Gastrocnemius medialis (tissue), 4 donors: ENCODE measurements at regions not wholly inside any gene's neighbourhood (a gene's known extent, or its start where the extent isn't known, plus 50 kb on each side); places are given as distances from the start of the nearest gene placed in this dataset.

Experiments used
- ATAC-seq, 2 donors: fragments of 150-250 bp; one replicate each; pipeline ENCODE4 v1.9.1; 2016
- DNase-seq, 2 donors: peaks; one replicate each; pipeline ENCODE4 v3.0.0-alpha.2; 2019
- H3K27ac ChIP-seq, 4 donors: fragments of 200-600 bp; sonication (generic); 1 replicate in 1 of 4; 2 replicates in 3 of 4; pipeline ENCODE4 v1.5.1; 2016 to 2018; ENCODE audit warnings: mild to moderate bottlenecking in 2 of 4, moderate library complexity in 1 of 4
- H3K27me3 ChIP-seq, 3 donors: fragments of 200-600 bp; sonication (generic) in 2 of 3; 1 replicate in 1 of 3; 2 replicates in 2 of 3; pipeline versions ENCODE4 v1.5.1 to v1.6.0; 2016 to 2019; ENCODE audit warnings: mild to moderate bottlenecking in 1 of 3, moderate library complexity in 1 of 3
- H3K36me3 ChIP-seq, 2 donors: fragments of 200-600 bp; sonication (generic) in 1 of 2; one replicate each; pipeline ENCODE4 v1.5.1; 2017 to 2018
- H3K4me1 ChIP-seq, 2 donors: fragments of 200-600 bp; sonication (generic) in 1 of 2; one replicate each; pipeline ENCODE4 v1.5.1; 2016 to 2017; ENCODE audit warnings: mild to moderate bottlenecking in 2 of 2
- H3K4me3 ChIP-seq, 4 donors: fragments of 200-600 bp; sonication (generic) in 3 of 4; 1 replicate in 1 of 4; 2 replicates in 3 of 4; pipeline ENCODE4 v1.5.1; 2016 to 2019; ENCODE audit warnings: mild to moderate bottlenecking in 2 of 4
- H3K9me3 ChIP-seq, 3 donors: fragments of 200-600 bp; sonication (generic) in 2 of 3; 1 replicate in 1 of 3; 2 replicates in 2 of 3; pipeline ENCODE4 v1.5.1; 2016 to 2019
- CTCF ChIP-seq, 5 experiments: fragments of 450-650 bp in 3 of 5; fragments of 200-600 bp in 2 of 5; sonication (generic) in 2 of 5; IDR thresholded peaks in 4 of 5; conservative IDR thresholded peaks in 1 of 5; 1 replicate in 4 of 5; 2 replicates in 1 of 5; pipeline ENCODE4 v1.5.1; 2016 to 2019; ENCODE audit warnings: antibody characterized with exemption in 5 of 5, mild to moderate bottlenecking in 3 of 5, moderate library complexity in 3 of 5
- POLR2A ChIP-seq, 2 donors: fragments of 450-650 bp; IDR thresholded peaks; one replicate each; pipeline ENCODE4 v1.6.1; 2017; ENCODE audit warnings: antibody characterized with exemption in 2 of 2, mild to moderate bottlenecking in 2 of 2, moderate library complexity in 2 of 2
- in situ Hi-C, 4 donors: fragments of 200-750 bp; cut with MboI; loops; one replicate each; pipeline versions ENCODE4 v1.15.0 to v1.8.0; 2017; ENCODE audit warnings: low sequenced_read_pairs in 4 of 4
- intact Hi-C: fragments of 100-400 bp; cut with DNase I; formaldehyde crosslinking; loops from one replicate; pipeline ENCODE4 v1.15.1; 2023; ENCODE audit warnings: low total_unique reads

DNA sequence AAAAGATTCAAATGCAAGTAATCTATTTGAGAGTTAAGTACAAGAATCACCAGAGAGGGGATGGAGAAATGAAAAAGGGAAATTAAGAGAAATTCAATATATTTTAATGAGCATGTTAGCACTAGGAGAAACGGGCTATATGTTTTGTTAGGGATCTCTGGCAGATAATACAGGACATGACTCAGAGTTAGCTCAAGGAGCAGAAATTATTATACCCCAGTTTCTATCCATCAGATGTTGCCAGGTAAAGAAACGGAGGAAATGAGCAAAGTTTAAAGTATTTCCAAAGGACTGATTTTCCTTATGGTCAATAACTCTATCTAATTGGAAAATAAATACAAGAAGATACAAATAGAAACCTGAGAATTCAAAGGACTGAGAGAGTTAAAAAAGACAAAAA, 867.6 kb downstream of the TRAM1L1 start:
- no peak for DNase-seq
- no peaks in the 10 kb centered on the region for H3K27me3 ChIP-seq
- TF ChIP-seq CTCF (IDR thresholded peaks at IDR 0.05 in 4 of 5, conservative IDR thresholded peaks at IDR 0.05 in 1 of 5) (no peak), POLR2A (IDR thresholded peaks at IDR 0.05) (no peak)
- no peaks in the 10 kb centered on the region for H3K4me1 ChIP-seq
- ATAC-seq = no peak
- in situ Hi-C loops = no loop called here
- H3K36me3 ChIP-seq = no peaks in the 10 kb centered on the region
- no peak overlapping the region for H3K27ac ChIP-seq
- H3K4me3 ChIP-seq = no peak overlapping the region
- no peaks in the 10 kb centered on the region for H3K9me3 ChIP-seq
- intact Hi-C loops = no loop called here

DNA sequence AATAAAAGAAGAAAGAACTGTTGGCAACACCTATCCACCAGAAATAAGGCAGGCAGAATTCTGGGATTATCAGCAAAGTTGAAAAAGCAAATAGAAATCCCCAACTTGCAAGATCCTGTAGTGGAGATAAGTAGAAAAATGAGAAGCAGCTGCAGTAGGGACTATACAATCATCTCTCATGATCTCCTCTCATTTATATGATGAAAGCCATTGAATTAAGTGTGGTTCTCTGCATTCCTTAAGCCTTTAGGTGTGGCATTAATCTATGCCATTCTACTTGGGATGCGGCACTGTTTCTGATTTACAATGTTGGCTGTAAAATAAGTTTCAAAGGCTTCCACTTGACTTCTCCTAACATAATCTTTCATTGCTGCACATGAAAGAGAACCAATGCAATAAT, 869.8 kb downstream of the TRAM1L1 start:
- TF ChIP-seq CTCF (IDR thresholded peaks at IDR 0.05 in 4 of 5, conservative IDR thresholded peaks at IDR 0.05 in 1 of 5) = no peak
- Histone ChIP-seq H3K9me3 (no peaks in the 10 kb centered on the region), H3K4me3 (no peak overlapping the region), H3K27me3 (no peaks in the 10 kb centered on the region), H3K36me3 (no peaks in the 10 kb centered on the region), H3K27ac (no peak overlapping the region), H3K4me1 (no peaks in the 10 kb centered on the region)
- in situ Hi-C loops (no loop called here), intact Hi-C loops (no loop called here)
- ATAC-seq = no peak
- DNase-seq = no peak

DNA sequence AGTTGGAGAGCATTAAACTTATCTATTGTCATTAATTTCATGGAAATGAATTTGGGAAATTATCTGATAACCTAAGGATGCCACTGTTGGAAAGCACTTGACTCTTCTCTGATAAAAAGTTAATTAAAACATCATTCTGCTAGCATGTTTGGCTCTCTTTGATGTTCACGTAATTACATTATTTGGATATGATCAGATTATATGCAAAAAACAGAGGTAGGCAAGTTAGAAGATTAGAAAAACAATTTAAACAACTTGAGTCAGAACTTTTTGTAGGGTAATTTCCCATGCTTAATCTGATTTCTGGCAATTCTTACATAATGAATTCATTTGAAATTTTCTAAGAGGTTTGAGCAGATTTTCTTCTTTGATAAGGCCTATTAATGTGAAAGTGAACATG, 882.9 kb downstream of the TRAM1L1 start:
- Histone ChIP-seq H3K27ac (no peak overlapping the region), H3K9me3 (no peaks in the 10 kb centered on the region), H3K36me3 (no peaks in the 10 kb centered on the region), H3K4me1 (no peaks in the 10 kb centered on the region), H3K4me3 (no peak overlapping the region), H3K27me3 (no peaks in the 10 kb centered on the region)
- ATAC-seq (no peak), DNase-seq (no peak)
- in situ Hi-C loops (no loop called here), intact Hi-C loops (no loop called here)
- TF ChIP-seq POLR2A (IDR thresholded peaks at IDR 0.05) = no peak
- no peak for TF ChIP-seq CTCF (IDR thresholded peaks at IDR 0.05 in 4 of 5, conservative IDR thresholded peaks at IDR 0.05 in 1 of 5)

GRCh38 chr4:116197317-116197809, 888.0 kb downstream of the TRAM1L1 start:
- H3K4me1 ChIP-seq = no peaks in the 10 kb centered on the region
- in situ Hi-C loops (no loop called here), intact Hi-C loops (no loop called here)
- H3K4me3 ChIP-seq = no peak overlapping the region
- DNase-seq (no peak), ATAC-seq (no peak)
- no peaks in the 10 kb centered on the region for H3K27me3 ChIP-seq
- TF ChIP-seq POLR2A (IDR thresholded peaks at IDR 0.05) (no peak), CTCF (IDR thresholded peaks at IDR 0.05 in 4 of 5, conservative IDR thresholded peaks at IDR 0.05 in 1 of 5) (no peak)
- H3K36me3 ChIP-seq = no peaks in the 10 kb centered on the region
- no peaks in the 10 kb centered on the region for H3K9me3 ChIP-seq
- no peak overlapping the region for H3K27ac ChIP-seq

DNA sequence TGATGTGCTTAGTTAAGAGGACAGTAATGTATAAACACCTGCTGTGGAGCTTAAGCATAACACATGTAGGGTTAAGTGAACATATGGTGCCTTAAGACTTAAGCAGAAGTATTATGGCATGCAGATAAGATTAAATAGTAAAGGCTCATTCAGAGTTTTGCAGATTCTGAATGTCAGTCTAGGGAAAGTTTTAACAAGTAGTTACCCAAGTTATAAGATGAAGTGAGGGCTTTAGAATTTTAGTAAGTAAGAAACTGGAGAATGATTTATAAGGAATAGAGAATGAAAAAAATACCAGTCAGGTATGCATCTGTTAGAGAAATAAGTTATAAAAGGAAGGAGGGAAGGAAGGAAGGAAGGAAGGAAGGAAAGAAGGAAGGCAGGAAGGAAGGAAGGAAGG, 902.1 kb downstream of the TRAM1L1 start:
- H3K36me3 ChIP-seq = no peaks in the 10 kb centered on the region
- no peak for ATAC-seq
- H3K9me3 ChIP-seq = no peaks in the 10 kb centered on the region
- intact Hi-C loops (no loop called here), in situ Hi-C loops (no loop called here)
- no peak overlapping the region for H3K4me3 ChIP-seq
- no peak for TF ChIP-seq CTCF (IDR thresholded peaks at IDR 0.05 in 4 of 5, conservative IDR thresholded peaks at IDR 0.05 in 1 of 5)
- no peak for TF ChIP-seq POLR2A (IDR thresholded peaks at IDR 0.05)
- no peaks in the 10 kb centered on the region for H3K27me3 ChIP-seq
- H3K4me1 ChIP-seq = no peaks in the 10 kb centered on the region
- DNase-seq = no peak
- H3K27ac ChIP-seq = no peak overlapping the region
